NCI-H526 (cell line): ENCODE measurements at regions not wholly inside any gene's neighbourhood (a gene's known extent, or its start where the extent isn't known, plus 50 kb on each side); places are given as distances from the start of the nearest gene placed in this dataset.
"Not testable (repeated sequence)": the region's sequence is repeated elsewhere in the genome, so short reads cannot be mapped to it uniquely, and the experiment has no call there.

ENCODE experiments used
- DNase-seq, 2 experiments: peaks; one replicate each; lab custom pipeline; 2025; lab: John Stamatoyannopoulos, UW

DNA sequence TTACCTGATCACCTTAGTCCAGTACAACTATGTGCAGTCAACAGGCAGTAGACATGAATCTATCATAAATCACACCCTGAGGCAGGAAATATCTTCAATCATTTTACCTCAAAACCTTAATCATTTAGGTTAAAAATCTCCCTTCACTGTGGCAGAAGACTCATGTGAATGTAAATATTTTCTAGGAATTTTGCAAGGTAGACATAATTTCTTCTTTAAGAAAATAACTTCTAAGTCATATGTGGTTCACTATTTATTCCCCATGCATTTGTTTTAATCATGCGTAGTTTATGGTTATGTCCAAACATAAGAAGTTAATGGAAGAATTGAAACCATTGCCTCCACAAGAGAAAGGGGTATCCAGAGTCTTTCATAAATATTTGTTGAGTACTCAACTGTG is 97.0 kb downstream of the HMHB1 start:
- DNase-seq, result no peak

DNA sequence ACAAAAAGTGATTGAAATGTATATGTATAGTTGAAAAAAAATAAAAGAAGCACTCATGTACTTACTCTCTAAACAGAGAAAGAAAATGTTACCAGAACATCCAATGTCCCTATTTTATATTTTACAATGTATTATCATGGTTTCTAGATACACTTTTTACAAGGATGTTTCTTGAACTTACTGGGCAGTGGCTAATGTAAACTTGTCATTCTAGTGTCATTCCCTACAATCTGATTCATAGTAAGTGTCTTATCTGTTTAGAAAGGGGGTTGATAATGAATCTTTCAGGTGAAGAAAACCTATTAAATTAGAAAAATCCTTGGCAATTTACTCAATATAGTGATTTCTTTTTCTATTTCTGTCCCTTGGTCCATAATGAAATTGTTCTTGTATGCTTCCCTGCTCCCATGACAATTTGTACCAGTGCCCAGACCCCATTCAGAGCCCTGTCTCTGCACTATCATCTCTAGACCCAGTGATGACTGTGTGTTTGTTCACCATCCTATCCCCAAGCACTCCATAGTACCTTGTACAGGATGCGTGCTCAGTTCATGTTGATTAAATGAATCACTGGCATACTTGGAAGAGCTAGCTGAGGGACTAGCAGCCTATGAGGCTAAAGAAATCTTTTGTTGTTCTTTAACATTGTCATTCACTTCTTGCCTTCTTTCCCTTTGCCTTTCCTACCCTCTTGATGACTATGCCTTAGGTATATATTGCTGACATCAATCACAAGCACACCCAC is 101.2 kb downstream of the HMHB1 start:
- no peak for DNase-seq

DNA sequence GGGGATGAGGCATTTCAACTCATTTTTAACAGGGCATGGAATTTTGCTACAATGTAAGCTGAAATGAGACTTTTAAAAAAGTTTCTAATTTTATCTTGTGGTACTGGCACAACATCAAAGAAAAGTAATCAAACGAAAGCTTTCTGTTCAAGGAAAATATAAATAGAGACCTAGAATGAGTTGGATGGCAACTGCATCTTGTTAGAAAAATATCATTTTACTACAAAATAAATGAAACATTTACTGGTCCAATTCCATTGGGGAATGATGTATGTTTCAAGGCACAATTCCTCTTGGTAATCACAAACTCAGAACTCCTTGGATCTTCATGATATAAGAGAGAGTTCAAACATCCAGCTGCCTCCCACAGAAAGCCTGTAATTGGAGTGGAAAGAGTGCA is 102.8 kb downstream of the HMHB1 start:
- no peak for DNase-seq

DNA sequence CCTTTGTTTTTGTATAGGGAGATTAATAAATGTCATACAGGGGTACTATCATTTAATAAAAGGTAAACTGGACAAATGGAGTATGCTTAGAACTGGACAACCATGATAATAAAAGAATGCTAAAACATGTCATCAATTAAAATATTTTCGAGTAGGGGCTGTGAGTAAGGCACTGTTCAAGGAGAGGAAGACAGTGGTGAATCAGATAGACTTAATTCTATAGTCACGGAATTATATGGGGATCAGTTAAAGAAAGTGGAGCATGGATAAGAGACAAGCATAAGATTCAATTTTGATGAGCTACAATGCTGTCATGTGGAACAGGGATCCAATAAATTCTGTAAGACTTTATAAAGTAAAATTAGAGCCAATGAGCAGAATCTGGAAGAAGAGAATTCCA is 104.5 kb downstream of the HMHB1 start:
- DNase-seq, result no peak

DNA sequence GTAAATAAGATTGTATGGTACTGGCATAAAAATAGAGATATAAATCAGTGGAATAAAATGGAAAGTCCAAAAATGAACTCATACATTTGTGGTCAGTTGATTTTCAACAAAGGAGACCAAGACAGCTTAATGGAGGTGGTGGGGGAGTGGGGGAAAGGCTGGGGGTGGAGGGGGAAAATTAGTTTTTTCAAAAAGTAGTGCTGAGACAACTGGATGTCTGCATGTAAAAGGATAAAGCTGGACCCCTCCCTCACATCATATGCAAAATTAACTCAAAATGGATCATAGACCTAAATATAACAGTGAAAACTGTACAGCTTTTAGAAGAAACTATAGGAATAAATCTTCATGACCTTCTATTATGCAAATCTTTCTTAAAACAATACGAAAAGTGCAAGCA is 107.0 kb downstream of the HMHB1 start:
- DNase-seq, result no peak

DNA sequence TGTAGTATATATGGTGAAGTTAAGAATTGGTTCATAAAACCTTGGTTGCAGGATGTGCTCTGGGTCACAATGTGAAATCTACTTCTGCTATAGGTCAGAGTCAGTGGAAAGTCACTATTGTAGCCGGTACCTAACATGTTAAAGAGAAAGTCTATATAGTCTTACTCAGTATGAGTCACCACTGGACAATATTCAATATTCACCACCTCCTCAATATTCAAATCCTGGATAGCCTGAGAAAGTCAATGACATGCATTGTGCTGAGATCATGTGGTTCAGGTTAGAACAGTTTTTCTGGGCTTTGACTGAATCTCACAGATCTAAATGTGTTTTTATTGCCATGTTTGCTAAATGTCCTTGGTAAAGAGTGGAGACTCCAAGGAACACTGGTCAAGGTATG is 108.8 kb downstream of the HMHB1 start:
- no peak for DNase-seq

DNA sequence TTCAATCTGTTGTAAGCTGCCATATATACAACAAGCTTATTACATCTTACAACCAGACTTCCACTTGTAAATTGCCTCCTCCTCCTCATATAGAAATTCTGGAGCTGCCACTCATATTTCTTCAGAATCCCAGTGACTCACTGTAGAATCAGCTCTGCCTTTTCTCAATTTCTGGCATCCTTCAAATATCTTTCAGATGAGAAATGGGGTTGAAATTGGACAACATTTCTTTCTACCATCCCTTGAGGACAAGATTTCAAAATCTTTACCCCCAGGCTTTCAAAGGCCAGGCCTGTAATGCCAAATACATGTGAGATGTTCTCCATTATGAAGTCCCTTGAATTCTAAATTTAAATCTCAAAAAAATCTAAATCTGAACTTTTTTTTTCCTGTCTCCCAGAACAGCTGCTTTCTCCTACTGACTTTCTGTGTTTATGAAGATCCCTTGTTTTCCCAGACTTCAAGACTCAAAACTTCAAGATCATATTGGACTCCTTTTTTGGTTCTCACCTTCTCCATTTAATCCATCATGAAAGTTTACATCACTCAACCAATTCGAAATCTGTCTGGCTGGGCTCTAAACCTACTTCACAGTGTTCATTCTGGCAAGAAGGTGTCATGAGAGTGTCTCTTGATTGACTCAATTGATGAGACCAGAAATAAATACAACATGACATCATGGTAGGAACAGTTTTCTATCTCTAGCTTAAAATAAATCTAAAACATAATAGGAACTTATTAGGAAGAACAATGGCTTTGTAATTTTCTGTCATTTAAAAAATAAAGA is 109.8 kb downstream of the HMHB1 start:
- DNase-seq, result no peak

DNA sequence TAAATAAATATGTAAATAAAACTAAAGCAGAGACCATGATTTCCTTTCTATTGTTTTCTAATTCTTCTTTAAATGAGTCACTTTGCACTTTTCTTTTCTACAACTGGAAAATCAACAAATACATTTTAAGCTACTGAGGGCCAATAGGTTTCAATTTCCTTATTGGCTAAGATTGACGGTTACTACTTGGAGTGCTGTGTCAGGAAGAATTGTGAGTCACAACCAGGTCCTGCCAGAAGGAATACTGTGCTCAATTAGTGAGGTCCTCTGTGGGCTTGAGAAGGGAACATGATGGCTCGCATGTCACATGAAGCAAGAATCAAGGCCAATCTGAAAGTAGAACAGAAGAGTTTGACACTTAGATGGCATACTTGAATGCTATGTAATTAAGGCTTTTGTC is 110.8 kb downstream of the HMHB1 start:
- DNase-seq, result no peak

DNA sequence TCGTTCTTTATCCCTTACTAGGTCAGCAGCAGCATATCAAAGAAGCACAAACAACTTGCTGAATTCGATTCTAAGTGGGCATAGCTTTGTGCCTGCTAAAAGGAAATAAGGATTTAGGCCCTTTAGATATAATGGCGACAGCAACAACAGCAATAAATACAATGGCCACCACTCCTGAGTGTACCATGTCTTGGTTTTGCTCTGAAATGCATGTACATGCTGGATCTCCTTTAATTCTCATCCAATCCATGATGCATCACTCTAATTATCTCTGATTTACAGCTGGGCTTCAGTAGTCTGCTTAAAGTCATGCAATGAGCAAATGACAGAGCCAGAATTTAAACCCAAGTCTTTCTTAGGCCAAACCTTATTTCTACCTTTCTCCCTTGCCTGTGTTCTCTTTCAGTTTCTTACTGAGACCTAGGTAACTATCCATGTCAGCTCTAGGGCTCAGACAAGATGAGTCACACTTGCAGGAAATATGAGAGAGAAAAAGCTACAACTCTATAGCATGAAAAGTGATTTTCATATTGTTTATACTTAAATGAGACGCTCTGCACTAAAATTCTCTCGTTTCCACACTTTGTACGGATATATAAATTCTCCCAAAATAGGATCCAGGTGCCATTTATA is 111.8 kb downstream of the HMHB1 start:
- DNase-seq, result no peak

DNA sequence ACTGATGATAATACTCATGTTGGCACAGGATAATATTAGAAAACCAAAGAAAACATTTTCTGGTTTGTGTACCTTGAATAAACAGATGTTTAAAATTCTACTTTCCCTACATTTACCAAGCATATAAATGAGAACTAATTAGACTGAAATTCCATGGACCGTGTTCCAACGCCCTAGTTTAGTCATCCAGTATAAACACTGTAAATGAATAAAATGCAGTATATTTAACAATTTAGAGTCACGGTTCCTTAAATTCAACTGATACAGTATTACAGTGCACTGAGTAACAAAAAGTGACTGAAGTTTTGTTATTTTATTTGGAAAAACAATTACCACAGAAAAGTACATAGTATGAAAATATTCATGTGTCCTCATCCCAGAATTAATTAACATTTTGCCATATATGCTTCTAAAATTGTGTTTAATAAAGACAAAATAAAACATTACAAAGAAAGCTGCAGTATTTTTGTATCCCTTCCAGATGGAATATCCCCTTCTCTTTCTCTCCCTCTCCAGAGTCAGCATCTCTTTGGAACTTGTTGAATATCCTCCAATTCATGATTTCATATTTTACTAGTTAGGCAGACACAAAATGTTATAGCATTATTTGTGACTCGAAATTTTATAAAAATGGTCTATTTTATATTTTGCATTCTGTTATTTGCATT is 112.5 kb downstream of the HMHB1 start:
- no peak for DNase-seq

DNA sequence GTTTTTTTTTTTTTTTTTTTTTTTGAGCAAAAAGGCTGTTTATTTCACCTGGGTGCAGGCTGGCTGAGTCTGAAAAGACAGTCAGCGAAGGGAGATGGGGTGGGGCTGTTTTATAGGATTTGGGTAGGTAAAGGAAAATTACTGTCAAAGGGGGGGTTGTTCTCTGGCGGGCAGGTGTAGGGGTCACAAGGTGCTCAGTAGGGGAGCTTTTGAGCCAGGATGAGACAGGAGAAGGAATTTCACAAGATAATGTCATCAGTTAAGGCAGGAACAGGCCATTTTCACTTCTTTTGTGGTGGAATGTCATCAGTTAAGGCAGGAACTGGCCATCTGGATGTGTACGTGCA is 113.0 kb downstream of the HMHB1 start:
- DNase-seq, result not testable (repeated sequence)

DNA sequence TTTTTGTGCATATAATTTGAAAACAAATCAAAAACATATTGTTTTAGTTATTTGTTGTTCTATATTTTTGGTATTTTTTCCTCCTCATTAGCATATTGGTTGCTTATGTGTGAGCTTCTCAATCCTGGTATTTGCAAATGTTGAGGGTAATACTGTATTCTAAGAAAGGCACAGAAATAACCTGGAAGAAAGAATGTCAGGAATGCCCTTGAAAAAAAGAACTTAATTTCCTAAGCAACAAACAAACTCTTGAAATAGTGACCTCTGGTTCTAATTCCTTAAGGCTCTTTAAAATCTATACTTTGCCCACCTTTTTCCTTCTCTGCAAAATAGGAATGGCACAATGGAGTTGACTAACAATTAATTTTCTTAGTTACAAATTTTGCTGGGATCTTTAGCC is 117.5 kb downstream of the HMHB1 start:
- no peak for DNase-seq

DNA sequence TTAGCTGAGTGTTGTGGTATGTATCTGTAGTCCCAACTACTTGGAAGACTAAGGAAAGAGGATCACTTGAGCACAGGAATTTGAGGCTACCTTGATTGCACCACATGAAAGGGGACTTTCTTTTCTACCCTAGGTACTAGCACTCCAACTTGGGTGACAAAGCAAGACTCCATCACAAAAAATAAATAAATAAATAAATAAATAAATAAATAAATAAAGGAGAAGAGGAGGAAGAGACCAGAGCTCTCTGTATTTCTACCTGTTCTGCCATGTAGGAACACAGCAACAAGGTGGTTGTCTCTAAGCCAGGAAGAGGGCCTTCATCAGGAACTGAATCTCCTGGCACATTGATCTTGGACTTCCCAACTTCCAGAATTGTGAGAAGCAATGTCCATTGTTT is 118.6 kb downstream of the HMHB1 start:
- no peak for DNase-seq

DNA sequence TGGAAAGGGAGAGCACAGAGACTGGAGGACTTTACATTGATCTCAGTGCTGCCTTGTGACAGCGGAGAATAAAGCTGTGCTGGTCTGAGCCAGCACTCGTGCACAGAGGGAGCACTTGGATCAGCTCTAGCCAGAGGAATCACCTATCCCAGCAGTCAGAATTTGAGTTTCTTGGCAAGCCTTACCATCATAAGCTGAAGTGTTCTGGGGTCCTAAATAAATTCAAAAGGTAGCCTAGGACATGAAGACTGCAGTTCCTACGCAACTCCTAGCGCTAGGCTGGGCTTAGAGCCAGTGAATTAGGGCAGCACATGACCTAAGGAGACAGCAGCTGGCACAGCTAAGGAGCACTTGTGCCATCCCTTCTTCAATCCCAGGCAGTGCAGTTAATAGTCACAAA is 119.5 kb downstream of the HMHB1 start:
- DNase-seq, result no peak

DNA sequence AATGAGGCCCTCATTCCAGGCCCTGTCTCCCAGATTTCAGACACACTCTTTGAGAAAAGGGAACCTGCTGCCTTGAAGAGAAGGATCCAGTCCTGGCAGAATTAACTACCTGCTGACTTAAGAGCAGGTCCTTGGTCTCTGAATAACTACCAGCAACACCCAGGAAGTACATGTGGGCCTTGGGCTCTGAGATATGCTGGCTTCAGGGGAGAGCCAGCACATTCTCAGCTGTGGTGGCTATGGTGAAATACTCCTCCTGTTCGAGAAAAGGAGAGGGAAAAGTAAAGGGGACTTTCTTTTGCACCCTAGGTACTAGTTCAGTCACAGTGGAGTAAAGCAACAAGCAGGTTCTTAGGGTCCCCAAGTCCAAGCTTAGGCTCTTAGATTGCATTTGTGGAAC is 120.0 kb downstream of the HMHB1 start:
- DNase-seq, result no peak

DNA sequence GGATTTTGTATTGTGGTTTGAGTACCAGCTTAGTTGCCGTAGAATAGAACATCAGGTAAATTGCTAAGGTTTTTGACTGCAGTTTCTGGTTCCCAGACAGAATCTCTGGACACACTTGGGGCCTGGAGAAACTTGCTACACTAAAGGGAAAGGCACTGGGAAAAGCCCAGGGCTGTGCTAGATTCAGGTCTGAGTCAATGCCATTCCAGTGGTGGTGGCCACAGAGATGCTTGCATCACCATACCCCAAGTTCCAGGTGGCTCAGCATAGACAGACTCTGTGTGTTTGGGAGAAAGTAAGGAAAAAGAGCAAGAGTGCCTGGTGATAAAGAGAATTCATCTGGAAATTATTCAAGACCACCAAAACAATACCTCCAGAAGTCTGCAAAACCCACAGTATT is 120.6 kb downstream of the HMHB1 start:
- DNase-seq, result no peak

DNA sequence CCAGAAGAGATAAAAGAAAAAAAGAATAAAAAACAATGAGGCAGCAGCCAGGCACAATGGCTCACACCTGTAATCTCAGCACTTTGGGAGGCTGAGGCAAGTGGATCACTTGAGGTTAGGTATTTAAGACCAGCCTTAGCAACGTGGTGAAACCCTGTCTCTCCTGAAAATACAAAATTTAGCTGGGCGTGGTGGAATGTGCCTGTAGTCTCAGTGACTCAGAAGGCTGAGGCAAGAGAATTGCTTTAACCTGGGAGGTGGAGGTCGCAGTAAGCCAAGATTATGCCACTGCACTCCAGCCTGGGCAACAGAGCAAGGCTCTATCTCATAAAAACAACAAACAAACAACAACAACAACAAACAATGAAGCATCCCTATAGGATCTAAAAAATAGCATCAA is 121.5 kb downstream of the HMHB1 start:
- no peak for DNase-seq

DNA sequence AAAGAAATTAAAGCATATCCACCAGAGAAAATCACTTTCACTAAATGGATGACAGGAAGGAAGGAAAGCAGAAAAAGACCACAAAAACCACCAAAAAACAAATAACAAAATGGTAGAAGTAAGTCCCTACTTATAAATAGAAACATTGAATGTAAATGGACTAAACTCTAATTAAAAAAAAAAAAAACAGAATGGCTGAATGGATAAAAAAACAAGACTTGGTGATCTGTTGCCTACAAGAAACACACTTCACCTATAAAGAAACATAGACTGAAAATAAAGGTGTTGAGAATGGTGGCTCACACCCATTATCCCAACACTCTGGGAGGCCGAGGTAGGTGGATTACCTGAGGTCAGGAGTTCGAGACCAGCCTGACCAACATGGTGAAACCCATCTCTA is 122.9 kb downstream of the HMHB1 start:
- no peak for DNase-seq

DNA sequence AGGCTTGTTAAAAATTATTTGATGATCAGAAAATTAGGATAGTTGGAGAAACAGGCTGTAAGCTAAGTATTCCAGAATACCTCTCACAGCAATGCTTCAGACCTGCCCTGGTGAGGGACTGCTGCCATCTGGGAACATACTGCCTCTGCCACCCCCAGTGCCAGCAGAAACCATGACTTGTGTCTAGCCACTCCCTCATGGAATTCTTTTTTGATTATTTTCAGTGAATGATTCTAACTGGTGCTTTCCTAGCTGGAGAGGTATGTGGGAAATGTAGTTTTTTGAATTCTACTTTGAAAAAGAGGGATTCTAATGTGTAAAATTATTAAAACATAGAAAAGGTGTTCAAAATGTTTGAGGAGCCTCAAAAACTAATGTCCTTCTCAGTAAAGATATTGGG is 126.3 kb downstream of the HMHB1 start:
- no peak for DNase-seq

DNA sequence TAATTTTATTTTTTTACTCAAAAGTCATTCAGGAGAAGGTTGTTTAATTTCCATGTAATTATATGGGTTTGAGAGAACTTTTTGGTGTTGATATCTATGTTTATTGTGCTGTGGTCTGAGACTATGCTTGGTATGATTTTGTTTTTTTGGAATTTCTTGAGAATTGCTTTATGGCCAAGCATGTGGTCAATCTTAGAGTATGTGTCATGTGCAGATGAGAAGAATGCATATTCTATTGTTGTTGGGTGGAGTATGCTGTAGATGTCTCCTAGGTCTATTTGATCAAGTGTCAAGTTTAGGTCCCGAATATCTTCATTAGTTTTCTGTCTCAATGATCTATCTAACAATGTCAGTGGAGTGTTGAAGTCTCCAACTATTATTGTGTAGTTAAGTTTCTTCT is 134.9 kb downstream of the HMHB1 start:
- DNase-seq, result no peak

DNA sequence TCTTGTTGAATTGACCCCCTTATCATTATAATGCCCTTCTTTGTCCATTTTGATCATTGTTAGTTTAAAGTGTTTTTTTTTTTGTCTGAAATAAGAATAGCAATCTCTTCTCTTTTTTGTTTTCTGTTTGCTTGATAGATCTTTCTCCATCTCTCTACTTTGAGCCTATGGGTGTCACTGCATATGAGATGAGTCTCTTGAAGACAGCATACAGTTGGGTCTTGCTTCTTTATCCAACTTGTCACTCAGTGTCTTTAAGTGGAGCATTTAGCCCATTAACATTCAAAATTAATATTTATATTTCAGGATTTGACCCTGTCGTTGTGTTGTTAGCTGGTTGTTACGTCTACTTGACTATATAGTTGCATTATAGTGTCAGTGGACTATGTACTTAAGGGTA is 135.4 kb downstream of the HMHB1 start:
- DNase-seq, result no peak

DNA sequence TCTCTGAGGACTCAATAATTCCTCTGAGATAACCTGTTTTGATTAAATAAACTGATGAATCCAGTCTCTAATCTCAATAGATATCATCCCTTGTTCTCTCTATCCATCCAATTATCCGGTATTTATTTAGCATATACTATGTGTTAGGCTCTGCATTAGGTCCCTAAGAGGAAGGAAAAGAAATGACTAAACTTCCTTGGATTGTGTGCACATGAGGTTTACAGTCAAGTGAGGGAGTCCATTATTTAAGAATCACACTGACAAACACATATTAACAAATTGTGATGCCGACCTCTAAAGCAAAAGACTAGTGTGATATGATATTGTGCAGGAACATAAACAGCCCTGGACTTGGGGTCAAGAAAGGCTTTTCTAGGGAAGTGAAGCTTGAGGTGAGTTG is 140.8 kb downstream of the HMHB1 start:
- DNase-seq, result no peak

DNA sequence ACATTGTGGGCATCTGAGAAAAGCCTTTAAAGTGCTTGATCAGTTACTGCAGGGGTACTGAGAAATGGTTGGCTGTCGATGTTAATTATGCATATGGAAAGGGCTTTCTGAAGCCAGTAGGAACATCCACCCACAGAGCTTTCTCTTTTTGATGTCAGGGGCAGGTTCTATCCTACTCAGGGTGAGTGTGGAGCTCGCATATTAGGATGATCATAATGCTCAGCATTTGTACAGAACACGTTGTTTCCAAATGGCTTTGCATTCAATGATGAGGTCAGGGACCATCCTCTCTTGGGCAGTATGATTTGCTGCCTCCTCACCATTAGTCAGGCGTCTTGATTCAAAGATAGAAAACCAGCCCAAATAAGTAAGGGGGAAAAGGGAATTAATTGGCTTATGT is 141.9 kb downstream of the HMHB1 start:
- no peak for DNase-seq
